ENCODE measurements at regions not wholly inside any gene's neighbourhood (a gene's known extent, or its start where the extent isn't known, plus 50 kb on each side); places are given as distances from the start of the nearest gene placed in this dataset.

GRCh38 chr13:44058624-44059215 lies 179.0 kb downstream of the LACC1 start:
- no peak for DNase-seq

- no peak for DNase-seq
Measured at GRCh38 chr13:44061876-44062275, 182.2 kb downstream of the LACC1 start.

DNA sequence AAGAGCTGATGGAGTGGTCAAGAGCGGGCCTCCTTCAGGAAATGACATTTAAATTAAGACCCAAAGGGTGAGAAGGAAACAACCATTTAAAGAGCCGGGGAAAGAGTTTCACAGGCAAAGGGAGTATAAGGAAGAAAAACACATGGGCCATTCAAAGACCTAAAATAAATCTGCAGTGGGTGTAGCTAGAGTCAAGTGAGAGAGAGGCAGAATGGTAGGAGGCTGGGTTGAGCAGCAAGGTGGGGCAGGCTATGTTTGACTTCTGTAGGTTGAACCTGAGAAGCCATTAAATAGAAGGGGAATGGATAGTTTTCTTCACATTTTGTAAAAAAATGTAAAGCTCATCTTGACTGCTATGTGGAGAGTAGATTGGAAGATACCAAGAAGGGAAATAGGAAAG lies 183.8 kb downstream of the LACC1 start:
- DNase-seq: no peak

DNA sequence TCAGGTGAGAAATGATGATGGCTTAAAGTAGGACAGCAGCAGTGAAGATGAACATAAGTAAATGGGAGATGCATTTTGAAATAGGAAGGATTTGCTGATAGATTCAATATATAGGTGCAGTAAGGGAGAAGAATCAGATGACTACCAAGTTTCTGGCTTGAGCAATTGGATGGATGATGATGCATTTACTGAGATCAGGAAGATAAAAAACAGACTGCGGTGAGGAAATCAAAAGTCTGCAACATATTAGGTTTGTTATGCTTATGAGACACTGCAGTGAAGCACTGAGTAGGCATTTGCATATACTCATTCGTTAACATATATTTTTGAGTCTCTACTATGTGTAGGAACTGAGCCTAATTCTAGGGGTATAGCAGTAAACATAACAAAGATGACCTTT lies 184.2 kb downstream of the LACC1 start:
- DNase-seq: no peak

GRCh38 chr13:44064357-44064756 lies 184.7 kb downstream of the LACC1 start:
- peak; percentile 3 for DNase-seq

DNA sequence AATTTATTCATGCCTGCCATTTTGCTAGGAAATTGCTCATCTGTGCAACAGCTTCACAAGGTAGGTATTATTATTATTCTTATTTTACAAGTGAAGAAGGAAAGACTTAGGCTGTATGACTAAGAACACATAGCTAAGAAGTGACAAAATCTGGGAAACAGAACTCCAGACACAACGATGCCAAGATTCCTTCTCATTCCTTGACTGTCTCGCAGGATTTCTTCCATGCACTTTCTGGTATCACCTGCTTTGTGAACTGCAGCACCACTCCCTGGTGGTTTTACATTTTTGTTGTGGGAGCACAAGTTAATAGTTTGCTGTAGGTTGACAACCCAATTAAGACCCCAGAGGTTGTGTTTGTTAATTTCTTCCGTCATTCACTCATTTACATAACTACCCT lies 188.5 kb downstream of the LACC1 start:
- DNase-seq: peak; percentile 61

GRCh38 chr13:44068737-44069136 lies 189.0 kb downstream of the LACC1 start:
- DNase-seq: peak; percentile 71

- DNase-seq: no peak
Measured at GRCh38 chr13:44072536-44072935, 192.8 kb downstream of the LACC1 start.

DNA sequence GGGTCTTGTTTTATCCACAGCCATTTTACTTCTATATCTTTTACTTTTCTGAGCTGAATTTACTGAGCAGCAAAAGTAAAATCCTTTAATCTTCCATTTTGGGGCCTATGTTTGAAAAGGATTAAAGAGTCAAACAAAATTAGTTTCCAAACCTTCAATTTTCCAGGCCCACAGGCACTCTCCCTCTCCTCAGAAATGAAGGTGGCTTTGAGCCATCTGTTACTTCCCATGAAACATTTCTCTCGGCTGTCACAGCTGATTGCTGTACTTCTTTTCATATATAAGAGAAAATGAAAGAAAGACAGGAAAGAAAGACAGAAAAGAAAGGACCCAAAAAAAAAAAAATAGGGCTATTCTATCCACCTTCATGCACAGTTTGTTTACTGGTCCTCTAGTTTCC lies 194.9 kb downstream of the LACC1 start:
- DNase-seq: no peak

GRCh38 chr13:44075113-44075512 lies 195.4 kb downstream of the LACC1 start:
- DNase-seq: no peak

DNA sequence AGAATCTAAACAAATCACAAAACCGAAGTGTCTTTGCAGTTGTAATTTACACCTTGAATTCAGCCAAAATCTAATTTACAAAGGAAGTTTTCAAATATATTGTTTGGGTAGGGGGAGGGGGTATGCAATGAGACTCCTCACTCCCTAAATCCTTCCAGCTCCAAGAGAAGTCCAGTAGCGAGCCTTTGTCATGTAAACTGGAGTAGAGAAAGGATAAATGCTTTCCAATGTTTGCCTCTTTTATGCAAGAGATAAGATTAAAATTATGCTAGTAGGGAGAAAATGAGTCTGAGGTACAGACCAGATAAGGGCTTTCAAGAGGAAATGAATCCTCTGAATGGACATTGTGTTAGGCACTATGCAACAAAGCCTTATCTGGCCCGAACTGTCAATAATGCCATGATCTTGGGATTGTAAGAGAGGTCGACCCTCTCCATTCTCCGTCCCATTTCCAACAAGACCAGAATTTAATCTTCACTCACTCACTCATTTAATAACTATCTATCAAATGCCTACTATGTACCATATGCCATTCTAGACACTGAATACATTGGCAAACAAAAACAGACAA lies 199.2 kb downstream of the LACC1 start:
- DNase-seq: no peak

GRCh38 chr13:44079413-44080205 lies 199.9 kb downstream of the LACC1 start:
- no peak for DNase-seq

DNA sequence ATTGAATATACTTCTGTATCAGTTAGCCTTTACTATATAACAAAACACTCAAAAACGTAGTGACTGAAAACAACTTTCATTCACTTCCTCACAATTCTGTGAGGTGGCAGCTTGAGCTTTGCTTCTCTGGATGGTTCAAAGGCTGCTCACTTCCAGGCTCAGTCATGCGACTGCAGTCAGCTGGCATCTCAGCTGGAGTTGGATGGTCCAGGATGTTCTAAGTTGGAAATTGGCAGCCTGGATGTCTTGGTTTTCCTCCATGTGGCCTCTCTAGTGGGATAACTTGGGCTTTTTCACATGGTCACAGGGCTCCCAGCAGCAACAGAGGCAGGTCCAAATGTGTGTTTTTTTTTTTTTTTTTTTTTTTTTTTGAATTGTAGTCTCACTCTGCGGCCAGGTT lies 204.4 kb downstream of the LACC1 start:
- no peak for DNase-seq

GRCh38 chr13:44086389-44086788 lies 206.7 kb downstream of the LACC1 start:
- no peak for DNase-seq

- DNase-seq: no peak
Measured at GRCh38 chr13:44088411-44088810, 208.7 kb downstream of the LACC1 start.

- no peak for DNase-seq
Measured at GRCh38 chr13:44088991-44089413, 209.3 kb downstream of the LACC1 start.

- DNase-seq: no peak
Measured at GRCh38 chr13:44089452-44089851, 209.7 kb downstream of the LACC1 start.

GRCh38 chr13:44092078-44092970 lies 212.6 kb downstream of the LACC1 start:
- DNase-seq: no peak

- DNase-seq: no peak
Measured at GRCh38 chr13:44093607-44094564, 214.2 kb downstream of the LACC1 start.

GRCh38 chr13:44096901-44097300 lies 217.2 kb downstream of the LACC1 start:
- no peak for DNase-seq

GRCh38 chr13:44098559-44098958 lies 218.9 kb downstream of the LACC1 start:
- no peak for DNase-seq

Data from EL (cell line).